HG02610 (cell line): ENCODE measurements at regions not wholly inside any gene's neighbourhood (a gene's known extent, or its start where the extent isn't known, plus 50 kb on each side); places are given as distances from the start of the nearest gene placed in this dataset.

Source experiments
- ATAC-seq: cut with Tn5 transposase; IDR thresholded peaks from one replicate; pipeline ENCODE4 v1.9.1; 2021; ENCODE audit warnings: mild to moderate bottlenecking, moderate library complexity; ENCODE audit not compliant: unreplicated experiment

DNA sequence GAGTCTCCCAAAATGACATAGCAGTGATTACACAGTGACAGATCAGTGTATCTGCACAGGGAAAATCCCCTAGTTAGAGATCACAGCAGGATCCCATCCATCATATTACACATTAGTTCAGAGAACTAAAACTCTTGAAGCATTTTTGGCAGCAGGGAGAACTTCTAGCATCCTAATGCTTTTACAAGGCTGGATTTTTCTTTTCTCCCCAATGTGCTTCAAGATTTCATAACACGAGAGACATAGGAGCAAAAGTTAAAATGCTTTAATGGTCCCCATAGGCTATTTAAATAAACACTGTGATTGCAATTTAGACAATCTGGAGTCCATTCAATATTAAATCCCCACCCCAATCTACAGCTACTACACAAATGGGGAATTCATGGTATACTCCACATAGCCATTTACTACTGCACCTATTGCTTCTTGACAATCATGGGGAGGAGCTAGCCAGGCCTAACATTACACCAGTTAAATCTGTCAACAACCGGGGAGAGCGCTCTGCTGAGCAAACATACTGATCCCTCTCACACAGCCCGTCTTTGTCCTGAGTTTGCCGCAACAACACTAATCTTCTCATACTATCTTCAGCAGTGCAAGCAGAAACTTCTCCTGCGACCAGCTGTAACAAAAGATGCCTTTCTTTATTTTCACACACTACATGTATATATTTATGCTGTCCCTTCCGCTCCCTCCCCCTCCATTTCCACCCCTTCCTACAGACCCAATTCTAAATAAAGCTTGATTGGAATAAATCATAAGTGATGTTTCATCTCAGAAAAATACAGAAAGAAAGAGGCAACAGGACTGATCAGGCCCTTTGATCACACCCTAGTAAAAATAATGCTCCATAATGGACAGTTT, 120.3 kb upstream of the SOX5 start:
- no peak for ATAC-seq

DNA sequence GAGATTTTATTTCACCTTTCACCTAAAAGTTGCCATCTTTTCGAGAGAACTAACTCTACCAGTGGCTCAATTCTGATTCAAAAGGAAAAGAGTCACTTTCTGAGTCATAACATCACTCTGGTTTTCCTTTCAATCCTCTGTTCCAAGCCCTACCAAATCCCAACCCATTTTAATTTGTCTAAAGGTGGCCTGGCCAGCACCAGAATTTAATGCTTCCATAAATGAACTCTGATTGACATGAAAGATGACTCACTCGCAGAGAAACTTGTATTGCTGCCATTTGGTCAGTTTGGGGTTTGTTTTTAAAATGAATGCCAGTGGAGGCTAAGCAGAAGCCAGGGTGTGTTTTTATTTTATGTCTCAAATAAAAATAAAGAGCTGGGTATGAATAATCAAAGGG, 117.4 kb upstream of the SOX5 start:
- no peak for ATAC-seq

DNA sequence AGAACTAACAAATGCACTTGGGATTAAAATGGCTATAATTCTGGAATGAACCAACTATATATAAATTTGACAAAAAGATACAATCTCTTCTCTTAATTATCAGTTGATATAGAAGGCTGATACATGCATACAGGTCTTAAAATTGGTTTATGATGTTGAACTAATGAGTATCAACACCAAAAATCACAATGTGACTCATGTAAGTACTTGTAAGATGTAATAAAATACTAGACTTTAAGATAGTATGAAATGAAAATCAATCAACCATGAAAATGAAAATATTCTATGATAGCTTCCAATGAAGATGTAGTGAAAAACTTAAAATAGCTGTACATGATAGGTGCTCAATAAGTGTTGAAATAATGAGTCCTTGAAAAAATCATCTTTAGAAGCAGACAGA, 116.6 kb upstream of the SOX5 start:
- ATAC-seq = no peak

DNA sequence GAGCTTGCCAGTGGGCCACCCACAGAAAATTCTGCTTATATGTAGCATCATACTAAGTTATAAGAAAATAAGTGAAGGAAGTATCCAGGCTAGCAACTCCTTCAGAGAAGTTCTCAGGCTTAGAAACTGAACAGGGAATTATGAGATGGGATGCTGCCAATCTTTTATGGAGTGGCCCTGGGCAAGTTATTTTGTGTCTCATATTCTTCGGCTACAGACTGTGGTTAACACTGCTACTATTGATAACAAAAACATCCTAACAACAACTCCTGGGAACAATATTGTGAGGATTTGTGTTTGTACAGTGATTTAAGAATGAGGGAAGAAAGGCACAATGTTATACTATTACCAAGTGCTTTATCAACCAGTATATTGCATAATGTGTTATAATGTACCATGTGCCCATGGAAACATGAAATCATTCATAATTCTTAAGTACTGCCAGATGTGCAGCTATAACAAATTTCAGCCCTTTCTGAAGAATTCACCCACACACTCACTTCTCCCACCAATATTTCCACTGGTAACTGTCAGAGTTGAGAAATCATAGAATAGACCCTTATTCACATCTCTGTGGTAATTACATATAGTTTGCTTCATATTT, 113.3 kb upstream of the SOX5 start:
- no peak for ATAC-seq

DNA sequence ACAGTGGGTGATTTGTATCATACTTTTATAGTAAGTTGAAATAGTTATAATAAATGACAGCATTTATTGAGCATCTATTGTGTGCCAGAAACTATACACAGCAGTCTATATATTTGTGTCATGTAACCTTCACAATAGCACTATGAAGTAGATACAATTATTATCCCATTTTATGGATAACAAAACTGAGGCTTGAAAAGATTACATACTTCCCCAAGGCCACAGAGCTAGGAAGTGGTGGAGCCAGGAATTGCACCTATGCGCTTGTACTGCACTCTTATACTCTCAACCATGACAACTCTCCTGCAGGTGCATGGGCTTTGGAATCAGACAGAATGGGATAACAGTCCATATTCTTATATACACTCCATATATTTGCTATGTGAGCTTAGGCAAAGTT, 110.6 kb upstream of the SOX5 start:
- no peak for ATAC-seq

- ATAC-seq = no peak
These were observed 108.5 kb upstream of the SOX5 start for GRCh38 chr12:24057920-24058476.

GRCh38 chr12:24055747-24056146, 106.3 kb upstream of the SOX5 start:
- ATAC-seq = no peak

DNA sequence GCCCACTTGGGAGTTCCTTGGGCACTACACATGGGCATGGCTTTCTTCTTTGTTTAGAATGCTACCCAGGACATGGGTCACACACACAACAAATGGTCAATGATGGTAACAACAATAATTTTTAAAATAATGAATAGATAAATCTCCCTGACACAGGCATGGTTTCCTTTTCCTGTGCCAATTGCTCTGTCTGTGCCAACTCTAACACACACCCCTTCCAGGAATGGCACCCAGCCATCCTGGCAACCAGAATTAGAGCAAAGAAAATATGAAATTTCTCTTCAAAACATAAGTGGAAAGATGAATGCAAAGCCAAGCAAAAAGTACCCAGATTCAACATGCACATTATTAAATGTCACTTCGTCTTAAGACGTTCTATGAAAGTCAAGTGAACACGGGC, 104.9 kb upstream of the SOX5 start:
- no peak for ATAC-seq

- no peak for ATAC-seq
These were observed 100.3 kb upstream of the SOX5 start for GRCh38 chr12:24049728-24050127.

- no peak for ATAC-seq
These were observed 99.6 kb upstream of the SOX5 start for GRCh38 chr12:24049101-24049500.

- ATAC-seq = no peak
These were observed 99.0 kb upstream of the SOX5 start for GRCh38 chr12:24048446-24048845.

DNA sequence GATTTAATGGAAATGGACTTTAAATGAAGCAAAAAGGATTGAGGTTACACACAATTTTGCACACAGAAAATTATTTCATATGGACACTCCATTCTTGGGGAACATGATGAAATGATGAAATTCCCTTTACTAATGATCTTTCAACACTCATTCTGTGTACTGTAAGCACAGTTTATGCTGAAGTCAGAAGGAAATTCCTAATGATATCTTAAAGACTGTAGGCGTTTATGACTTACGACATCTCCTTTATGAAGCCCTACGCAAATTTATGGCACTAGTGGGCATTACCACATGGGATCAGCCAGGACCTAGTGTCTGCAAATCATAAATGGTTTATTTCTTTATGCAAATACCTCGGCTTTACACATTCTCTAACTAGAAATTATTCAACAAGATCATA, 97.9 kb upstream of the SOX5 start:
- ATAC-seq = no peak

GRCh38 chr12:24045816-24046257, 96.4 kb upstream of the SOX5 start:
- no peak for ATAC-seq

GRCh38 chr12:24044941-24045703, 95.7 kb upstream of the SOX5 start:
- no peak for ATAC-seq

DNA sequence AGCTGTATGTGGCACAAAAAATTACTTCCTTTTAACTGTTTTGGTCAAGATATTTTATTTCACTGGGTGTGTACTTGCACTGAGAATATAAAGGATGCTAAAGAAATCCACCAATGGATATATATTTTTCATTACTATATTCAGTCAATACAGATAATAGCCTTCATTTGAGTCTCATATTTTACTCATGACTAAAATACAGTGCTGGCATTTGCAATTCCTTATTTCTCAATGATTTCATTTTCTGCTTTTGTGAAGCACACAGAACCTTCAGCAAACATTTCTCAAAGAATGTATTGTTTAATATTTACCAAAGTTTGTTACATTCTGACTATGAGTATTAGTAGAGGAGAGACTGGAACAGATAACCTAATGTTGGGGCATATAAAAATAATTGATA, 93.2 kb upstream of the SOX5 start:
- ATAC-seq = no peak

- ATAC-seq = no peak
These were observed 89.6 kb upstream of the SOX5 start for GRCh38 chr12:24039113-24039525.

DNA sequence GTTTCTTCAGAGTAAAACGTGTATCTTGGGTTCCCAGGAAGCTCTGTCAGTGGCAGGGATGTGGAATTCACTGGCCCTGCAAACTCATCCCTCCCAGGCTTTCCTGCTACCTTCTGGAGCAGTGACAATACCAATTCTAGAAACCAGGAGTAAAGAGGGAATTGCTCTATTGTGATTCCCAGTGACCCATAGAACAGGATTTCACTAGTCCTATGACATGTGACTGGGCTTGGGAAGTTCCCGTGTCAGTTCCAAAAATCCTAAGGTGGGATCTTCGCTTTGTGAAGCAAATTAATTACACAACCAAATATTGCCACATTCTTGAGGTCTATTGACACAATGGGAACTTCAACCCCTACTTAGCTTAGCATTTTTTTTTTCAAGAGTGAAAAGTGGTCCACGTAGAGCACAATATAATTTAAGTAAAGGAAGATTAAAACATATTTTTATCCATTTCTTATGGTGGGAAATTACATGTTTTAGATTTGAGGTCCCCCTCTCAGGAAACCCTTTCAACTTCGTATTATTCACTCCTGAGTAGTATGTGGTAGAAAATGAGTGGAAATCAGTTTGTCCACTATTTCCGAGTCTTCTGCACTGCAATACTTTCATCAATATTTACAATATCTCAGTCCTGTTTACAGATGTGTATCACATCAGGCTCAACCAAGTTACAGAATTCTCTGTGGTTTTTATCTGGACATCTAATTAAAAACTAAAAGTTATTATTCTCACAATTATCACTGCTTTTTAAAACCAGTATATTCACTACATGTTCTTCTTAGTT, 88.9 kb upstream of the SOX5 start:
- no peak for ATAC-seq

DNA sequence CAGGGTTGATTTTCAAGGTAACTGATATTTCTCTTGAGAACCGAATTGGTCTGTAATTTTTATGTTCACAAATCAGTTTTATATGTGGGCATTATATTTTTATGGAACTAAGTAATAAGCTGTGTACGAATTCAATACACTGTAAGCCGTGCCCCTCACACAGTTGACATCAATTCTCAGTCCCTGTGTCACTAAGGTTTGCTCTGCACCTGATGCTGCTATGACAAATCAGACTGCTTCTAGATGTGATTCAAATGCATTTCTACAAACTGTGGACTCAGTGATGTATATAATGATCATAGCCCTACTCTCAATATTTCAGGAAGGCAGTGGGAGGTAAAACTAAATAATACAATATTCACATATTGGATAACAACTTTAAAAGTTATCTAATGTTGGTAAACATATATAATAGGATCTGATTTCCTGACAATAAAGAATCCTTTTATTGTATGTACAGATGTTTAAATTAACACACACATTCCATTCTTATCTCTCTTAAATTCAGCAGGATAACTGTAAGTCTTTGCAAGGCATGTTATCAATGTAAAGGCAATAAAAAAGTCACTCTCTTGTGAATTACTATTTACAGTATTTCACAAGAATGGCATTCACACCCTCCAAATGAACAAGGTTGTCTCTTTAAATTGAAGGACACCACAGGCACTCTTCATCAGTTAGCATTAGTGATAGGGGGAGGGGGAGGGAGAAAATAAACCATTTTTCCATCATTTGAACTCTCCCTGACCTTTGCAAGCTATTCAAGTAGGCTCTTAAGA, 87.2 kb upstream of the SOX5 start:
- no peak for ATAC-seq

- ATAC-seq = no peak
These were observed 85.4 kb upstream of the SOX5 start for GRCh38 chr12:24034894-24035293.

GRCh38 chr12:24034160-24034559, 84.7 kb upstream of the SOX5 start:
- ATAC-seq = no peak
